HG03442 (cell line): ENCODE measurements at regions not wholly inside any gene's neighbourhood (a gene's known extent, or its start where the extent isn't known, plus 50 kb on each side); places are given as distances from the start of the nearest gene placed in this dataset.
"Not testable (repeated sequence)": the region's sequence is repeated elsewhere in the genome, so short reads cannot be mapped to it uniquely, and the experiment has no call there.

Source experiments
- ATAC-seq: cut with Tn5 transposase; IDR thresholded peaks from one replicate; pipeline ENCODE4 v1.9.1; 2021; ENCODE audit warnings: mild to moderate bottlenecking, moderate library complexity; ENCODE audit not compliant: unreplicated experiment

- ATAC-seq = no peak
These were observed 159.8 kb downstream of the CGGBP1 start for GRCh38 chr3:87898971-87899370.

- ATAC-seq = no peak
These were observed 162.8 kb downstream of the CGGBP1 start for GRCh38 chr3:87895983-87896382.

DNA sequence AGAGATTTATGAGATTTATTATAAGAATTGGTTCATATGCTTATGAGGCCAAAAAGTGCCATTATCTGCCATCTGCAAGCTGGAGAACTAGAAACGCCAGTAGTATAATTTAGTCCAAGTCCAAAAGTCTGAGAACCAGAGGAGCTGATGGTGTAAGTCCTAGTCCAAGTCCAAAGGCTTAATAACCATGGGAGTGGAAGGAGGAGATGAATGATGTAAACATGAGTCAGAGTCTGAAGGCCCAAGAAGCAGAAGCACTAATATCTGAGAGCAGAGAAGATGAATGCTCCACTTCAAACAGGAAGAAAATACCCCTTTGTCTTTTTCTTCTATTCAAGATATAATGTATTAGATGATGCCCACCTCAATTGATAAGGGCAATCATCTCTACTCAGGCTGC is 185.7 kb downstream of the CGGBP1 start:
- ATAC-seq = no peak

GRCh38 chr3:87867001-87867400 is 191.8 kb downstream of the CGGBP1 start:
- ATAC-seq = no peak

GRCh38 chr3:87856126-87856525 is 202.7 kb downstream of the CGGBP1 start:
- ATAC-seq = no peak

DNA sequence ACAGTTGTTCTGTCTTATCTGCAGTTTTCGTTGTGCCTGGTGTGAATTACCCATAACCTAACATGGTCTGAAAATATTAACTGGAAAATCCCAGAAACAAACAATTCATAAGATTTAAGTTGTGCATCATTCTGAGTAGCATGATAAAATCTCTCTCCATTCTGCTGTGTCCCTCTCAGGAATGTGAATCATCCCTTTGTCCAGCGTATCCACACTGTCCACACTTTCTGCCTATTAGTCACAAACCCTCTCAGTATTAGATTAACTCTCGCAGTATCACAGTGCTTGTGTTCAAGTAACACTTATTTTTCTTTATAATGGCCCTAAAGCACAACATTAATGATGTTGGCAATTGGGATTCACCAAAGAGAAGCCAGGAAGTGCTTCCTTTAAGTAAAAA is 203.2 kb downstream of the CGGBP1 start:
- ATAC-seq = no peak

GRCh38 chr3:87855211-87855610 is 203.6 kb downstream of the CGGBP1 start:
- ATAC-seq = no peak

- ATAC-seq = no peak
These were observed 210.8 kb downstream of the CGGBP1 start for GRCh38 chr3:87848003-87848402.

GRCh38 chr3:87837076-87837475 is 221.7 kb downstream of the CGGBP1 start:
- no peak for ATAC-seq

DNA sequence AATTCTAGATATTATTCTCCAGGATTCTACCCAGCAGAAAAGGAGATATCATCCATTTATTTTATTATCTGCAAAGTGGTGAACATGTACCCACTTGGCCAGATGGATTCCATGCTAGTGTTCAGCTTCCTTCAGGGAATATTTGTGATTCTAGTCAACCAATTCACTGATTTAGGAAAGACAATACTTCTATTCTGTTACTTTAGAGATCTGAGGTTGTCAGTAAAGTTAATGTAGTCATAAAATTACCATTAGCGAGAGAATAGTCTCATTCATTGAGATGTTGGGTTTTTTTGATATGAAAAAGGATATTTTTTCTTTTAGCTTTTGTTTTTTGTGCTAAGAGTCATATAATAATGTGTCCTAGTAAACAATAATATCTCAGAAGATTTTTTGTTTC is 222.8 kb downstream of the CGGBP1 start:
- ATAC-seq = no peak

GRCh38 chr3:87835236-87835635 is 223.6 kb downstream of the CGGBP1 start:
- no peak for ATAC-seq

- ATAC-seq = no peak
These were observed 224.5 kb downstream of the CGGBP1 start for GRCh38 chr3:87834327-87834726.

DNA sequence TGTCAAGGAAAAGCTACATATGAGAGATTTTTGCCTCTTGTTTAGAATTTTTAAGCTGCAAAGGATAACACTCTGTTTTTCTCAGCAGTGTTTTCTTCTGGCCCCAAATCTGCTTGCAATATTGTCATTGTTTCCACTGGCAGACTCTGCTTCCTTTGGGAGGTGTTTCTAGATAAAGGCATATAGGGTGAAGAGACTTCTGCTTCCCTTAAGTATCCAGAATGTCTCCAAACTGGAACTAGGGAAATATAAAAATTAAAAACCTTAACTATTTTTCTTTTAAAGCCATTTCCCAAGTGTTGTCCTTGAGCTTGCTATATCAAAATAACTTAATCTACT is 225.8 kb downstream of the CGGBP1 start:
- ATAC-seq = no peak

DNA sequence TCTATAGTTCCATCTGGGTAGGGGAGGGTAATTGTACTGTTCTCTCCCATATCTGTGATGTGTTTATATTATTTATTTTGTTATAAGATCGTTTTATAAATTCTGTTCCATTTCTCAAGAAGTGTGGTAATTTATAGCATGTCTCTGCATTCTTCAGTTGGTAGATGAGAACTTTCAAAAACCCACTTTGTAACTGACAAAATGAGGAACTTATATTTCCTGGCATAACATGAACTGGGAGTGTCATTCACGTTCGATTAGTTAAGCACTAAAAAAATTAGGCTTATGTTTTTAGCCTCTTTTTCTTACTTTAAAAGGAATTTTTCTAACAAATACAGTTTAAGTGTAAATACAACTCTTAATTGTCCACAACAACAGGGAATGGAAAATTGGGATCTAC is 230.8 kb downstream of the CGGBP1 start:
- no peak for ATAC-seq

GRCh38 chr3:87822563-87822962 is 236.2 kb downstream of the CGGBP1 start:
- no peak for ATAC-seq

DNA sequence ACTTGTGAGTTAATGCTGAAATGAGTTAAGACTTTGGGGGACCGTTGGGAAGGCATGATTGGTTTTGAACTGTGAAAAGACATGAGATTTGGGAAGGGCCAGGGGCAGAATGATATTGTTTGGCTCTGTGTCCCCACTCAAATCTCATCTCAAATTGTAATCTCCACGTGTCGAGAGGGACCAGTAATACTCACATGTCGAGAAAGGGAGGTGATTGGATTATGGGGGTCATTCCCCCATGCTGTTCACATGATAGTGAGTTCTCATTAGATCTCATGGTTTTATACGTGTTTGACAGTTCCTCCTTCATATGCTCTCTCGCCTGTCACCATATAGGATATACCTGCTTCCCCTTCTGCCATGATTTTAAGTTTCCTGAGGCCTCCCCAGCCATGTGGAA is 245.3 kb downstream of the CGGBP1 start:
- not testable (repeated sequence) for ATAC-seq

- no peak for ATAC-seq
These were observed 246.9 kb downstream of the CGGBP1 start for GRCh38 chr3:87811953-87812352.

GRCh38 chr3:87810452-87811016 is 248.3 kb downstream of the CGGBP1 start:
- no peak for ATAC-seq

- peak; percentile 68 for ATAC-seq
These were observed 253.1 kb downstream of the CGGBP1 start for GRCh38 chr3:87805670-87806069.

GRCh38 chr3:87801409-87801808 is 257.4 kb downstream of the CGGBP1 start:
- no peak for ATAC-seq

- ATAC-seq = no peak
These were observed 258.3 kb downstream of the CGGBP1 start for GRCh38 chr3:87800516-87800915.

DNA sequence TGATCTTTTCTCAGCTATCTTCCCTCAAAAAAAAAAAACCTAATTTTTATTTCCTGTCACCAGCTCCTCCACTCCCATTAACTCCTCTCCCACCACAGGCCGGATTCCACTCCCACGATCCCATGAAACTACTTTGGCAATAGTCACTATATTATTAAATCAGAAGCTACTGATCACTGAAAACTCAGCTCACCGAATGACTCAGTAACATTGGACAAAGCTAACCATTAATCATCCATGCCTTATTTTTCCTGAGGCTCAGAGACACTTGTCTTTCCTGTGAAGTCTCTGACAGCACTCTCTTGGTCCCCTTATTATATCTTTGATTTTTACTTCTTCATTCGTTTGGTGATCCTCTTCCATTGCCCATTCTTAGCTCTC is 260.2 kb downstream of the CGGBP1 start:
- no peak for ATAC-seq

- no peak for ATAC-seq
These were observed 260.8 kb downstream of the CGGBP1 start for GRCh38 chr3:87797872-87798566.
